Endodermal cell (in vitro differentiated cells): ENCODE measurements at regions not wholly inside any gene's neighbourhood (a gene's known extent, or its start where the extent isn't known, plus 50 kb on each side); places are given as distances from the start of the nearest gene placed in this dataset.

Experiments
- DNase-seq: peaks from one replicate; pipeline ENCODE4 v3.0.0-alpha.2; 2017
- H3K27ac ChIP-seq: 2 replicates; pipeline ENCODE4 v1.5.1; 2013; ENCODE audit warnings: mild to moderate bottlenecking, low read depth, low read length, moderate library complexity
- H3K27me3 ChIP-seq: 2 replicates; pipeline ENCODE4 v1.6.1; 2013; ENCODE audit warnings: mild to moderate bottlenecking, low read length, moderate library complexity; ENCODE audit not compliant: insufficient read depth, control insufficient read depth, poor library complexity, severe bottlenecking
- H3K36me3 ChIP-seq: 2 replicates; pipeline ENCODE4 v1.7.0; 2013; ENCODE audit warnings: mild to moderate bottlenecking, low read length, moderate library complexity; ENCODE audit not compliant: control insufficient read depth, insufficient read depth
- H3K4me1 ChIP-seq: one replicate; pipeline ENCODE4 v1.7.0; 2013; ENCODE audit warnings: low read length; ENCODE audit not compliant: control insufficient read depth, insufficient read depth
- H3K4me3 ChIP-seq: 2 replicates; pipeline ENCODE4 v1.5.1; 2013; ENCODE audit warnings: mild to moderate bottlenecking, low read length, moderate library complexity
- H3K9ac ChIP-seq: 2 replicates; pipeline ENCODE4 v1.6.1; 2013; ENCODE audit warnings: mild to moderate bottlenecking, low read length, moderate library complexity; ENCODE audit not compliant: poor library complexity, severe bottlenecking; ENCODE audit errors: extremely low read depth
- H3K9me3 ChIP-seq: 2 replicates; pipeline ENCODE4 v1.6.1; 2013; ENCODE audit warnings: mild to moderate bottlenecking, low read length, moderate library complexity; ENCODE audit not compliant: control insufficient read depth
- H3K27ac Mint-ChIP-seq: 2 replicates; pipeline ENCODE4 v1.8.0; 2020; ENCODE audit warnings: mixed read lengths
- H3K27me3 Mint-ChIP-seq: 2 replicates; pipeline ENCODE4 v1.8.0; 2021; ENCODE audit warnings: mild to moderate bottlenecking, mixed read lengths; ENCODE audit not compliant: insufficient read depth
- H3K36me3 Mint-ChIP-seq: 2 replicates; pipeline ENCODE4 v1.8.0; 2020; ENCODE audit warnings: low read depth, mixed read lengths
- H3K4me1 Mint-ChIP-seq: 2 replicates; pipeline ENCODE4 v1.8.0; 2020; ENCODE audit warnings: mixed read lengths
- H3K4me3 Mint-ChIP-seq: 2 replicates; pipeline ENCODE4 v1.8.0; 2020; ENCODE audit warnings: mild to moderate bottlenecking, moderate library complexity, mixed read lengths
- H3K9me3 Mint-ChIP-seq: 2 replicates; pipeline ENCODE4 v1.8.0; 2020; ENCODE audit warnings: mild to moderate bottlenecking, mixed read lengths
- CTCF ChIP-seq: fragments of 200-600 bp; sonication (generic); conservative IDR thresholded peaks from 2 replicates; pipeline ENCODE4 v1.5.0; 2021; ENCODE audit warnings: antibody characterized with exemption, mild to moderate bottlenecking
- WGBS, 2 experiments: methylation state at CpG; one replicate each; pipeline versions ENCODE4 v1.1.5 to v1.1.7; 2013; ENCODE audit warnings: missing lambda C conversion rate in 2 of 2, mixed read lengths in 1 of 2; ENCODE audit not compliant: insufficient coverage in 1 of 2, insufficient read length in 1 of 2; 5-methylcytosine and 5-hydroxymethylcytosine counted together

- Mint-ChIP-seq H3K27ac (no peak overlapping the region), H3K36me3 (no peaks in the 10 kb centered on the region)
- 87% methylated on average over 1 of the region's 1 CpG; no CpG with 5 or more reads in 1 of the 2 experiments for WGBS, 2 experiments
These were observed 753.5 kb upstream of the PABPC4L start for GRCh38 chr4:134955059-134955458.

GRCh38 chr4:134952775-134953174 lies 751.2 kb upstream of the PABPC4L start:
- H3K27ac Mint-ChIP-seq, result no peak overlapping the region
- Histone ChIP-seq H3K4me3 (no peak overlapping the region), H3K9ac (no peak overlapping the region), H3K27me3 (no peaks in the 10 kb centered on the region), H3K9me3 (no peaks in the 10 kb centered on the region), H3K27ac (no peak overlapping the region), H3K36me3 (no peaks in the 10 kb centered on the region), H3K4me1 (no peaks in the 10 kb centered on the region)
- H3K27me3 Mint-ChIP-seq, result no peaks in the 10 kb centered on the region
- 97% methylated on average over 9 to 21 of the region's 21 CpGs for WGBS, 2 experiments
- H3K4me3 Mint-ChIP-seq, result no peak overlapping the region
- TF ChIP-seq CTCF, result no peak
- no peaks in the 10 kb centered on the region for H3K4me1 Mint-ChIP-seq
- H3K36me3 Mint-ChIP-seq, result no peaks in the 10 kb centered on the region
- DNase-seq, result no peak
- H3K9me3 Mint-ChIP-seq, result peaks cover under 1% of the 10 kb centered on the region

More at GRCh38 chr4:134955059-134955458, 753.5 kb upstream of the PABPC4L start:
- no peaks in the 10 kb centered on the region for H3K27me3 ChIP-seq
- no peak overlapping the region for H3K9ac ChIP-seq
- no peaks in the 10 kb centered on the region for H3K9me3 Mint-ChIP-seq
- TF ChIP-seq CTCF, result no peak
- H3K4me3 Mint-ChIP-seq, result no peak overlapping the region
- no peak overlapping the region for H3K4me3 ChIP-seq
- no peak for DNase-seq
- no peaks in the 10 kb centered on the region for H3K27me3 Mint-ChIP-seq
- H3K4me1 ChIP-seq, result no peaks in the 10 kb centered on the region
- H3K36me3 ChIP-seq, result no peaks in the 10 kb centered on the region
- H3K27ac ChIP-seq, result no peak overlapping the region
- no peaks in the 10 kb centered on the region for H3K9me3 ChIP-seq
- no peaks in the 10 kb centered on the region for H3K4me1 Mint-ChIP-seq

- Histone ChIP-seq H3K4me1 (no peaks in the 10 kb centered on the region), H3K27me3 (no peaks in the 10 kb centered on the region), H3K36me3 (no peaks in the 10 kb centered on the region), H3K4me3 (no peak overlapping the region), H3K9ac (no peak overlapping the region), H3K27ac (no peak overlapping the region), H3K9me3 (no peaks in the 10 kb centered on the region)
- 93 to 94% methylated on average over 5 to 13 of the region's 13 CpGs for WGBS, 2 experiments
- Mint-ChIP-seq H3K27ac (no peak overlapping the region), H3K9me3 (peaks cover 5% of the 10 kb centered on the region), H3K4me3 (no peak overlapping the region), H3K27me3 (no peaks in the 10 kb centered on the region), H3K36me3 (no peaks in the 10 kb centered on the region), H3K4me1 (no peaks in the 10 kb centered on the region)
- no peak for DNase-seq
- TF ChIP-seq CTCF, result no peak
These were observed 750.7 kb upstream of the PABPC4L start for GRCh38 chr4:134952305-134952704.
